CMK (cell line): ENCODE measurements at regions not wholly inside any gene's neighbourhood (a gene's known extent, or its start where the extent isn't known, plus 50 kb on each side); places are given as distances from the start of the nearest gene placed in this dataset.
A peak's percentile ranks its signal among the peaks of the same experiment; 100 is the strongest.

Experiments
- DNase-seq: peaks from one replicate; pipeline ENCODE4 v3.0.0-alpha.2; 2010; ENCODE audit warnings: low read depth

- no peak for DNase-seq
Measured at GRCh38 chr4:14701896-14702295, 300.4 kb upstream of the CPEB2 start.

- DNase-seq: no peak
Measured at GRCh38 chr4:14708574-14708973, 293.7 kb upstream of the CPEB2 start.

GRCh38 chr4:14711259-14711658, 291.0 kb upstream of the CPEB2 start:
- DNase-seq: no peak

GRCh38 chr4:14716691-14717090, 285.6 kb upstream of the CPEB2 start:
- no peak for DNase-seq

- peak; percentile 12 for DNase-seq
Measured at GRCh38 chr4:14719053-14719452, 283.2 kb upstream of the CPEB2 start.

- no peak for DNase-seq
Measured at GRCh38 chr4:14726441-14726840, 275.8 kb upstream of the CPEB2 start.

- DNase-seq: no peak
Measured at GRCh38 chr4:14726877-14727361, 275.4 kb upstream of the CPEB2 start.

- DNase-seq: no peak
Measured at GRCh38 chr4:14729282-14730000, 272.8 kb upstream of the CPEB2 start.

- no peak for DNase-seq
Measured at GRCh38 chr4:14742054-14742453, 260.2 kb upstream of the CPEB2 start.

- no peak for DNase-seq
Measured at GRCh38 chr4:14743172-14743571, 259.1 kb upstream of the CPEB2 start.

- DNase-seq: no peak
Measured at GRCh38 chr4:14743601-14744000, 258.7 kb upstream of the CPEB2 start.

- no peak for DNase-seq
Measured at GRCh38 chr4:14744346-14744745, 257.9 kb upstream of the CPEB2 start.

GRCh38 chr4:14749910-14750309, 252.4 kb upstream of the CPEB2 start:
- DNase-seq: no peak

GRCh38 chr4:14752341-14753046, 249.8 kb upstream of the CPEB2 start:
- DNase-seq: no peak

GRCh38 chr4:14767142-14767541, 235.1 kb upstream of the CPEB2 start:
- DNase-seq: no peak

- no peak for DNase-seq
Measured at GRCh38 chr4:14768449-14768848, 233.8 kb upstream of the CPEB2 start.

- DNase-seq: no peak
Measured at GRCh38 chr4:14769993-14770392, 232.3 kb upstream of the CPEB2 start.

- DNase-seq: no peak
Measured at GRCh38 chr4:14771094-14771493, 231.2 kb upstream of the CPEB2 start.

GRCh38 chr4:14771504-14772175, 230.6 kb upstream of the CPEB2 start:
- no peak for DNase-seq

- DNase-seq: no peak
Measured at GRCh38 chr4:14772388-14772787, 229.9 kb upstream of the CPEB2 start.

GRCh38 chr4:14783011-14783877, 219.0 kb upstream of the CPEB2 start:
- DNase-seq: no peak

GRCh38 chr4:14787221-14787620, 215.1 kb upstream of the CPEB2 start:
- DNase-seq: no peak
